Cardiac fibroblast (primary cell): ENCODE measurements at regions not wholly inside any gene's neighbourhood (a gene's known extent, or its start where the extent isn't known, plus 50 kb on each side); places are given as distances from the start of the nearest gene placed in this dataset.

Experiments
- DNase-seq, 2 donors: peaks; one replicate each; pipeline versions ENCODE4 v3.0.0 to v3.0.0-alpha.2; 2010; ENCODE audit warnings: low read depth in 2 of 2
- H3K4me3 ChIP-seq, 2 donors: replicated peaks in 1 of 2; 1 replicate in 1 of 2; 2 replicates in 1 of 2; pipeline ENCODE4 v1.5.1; 2011; ENCODE audit warnings: low read depth in 2 of 2, low read length in 2 of 2, mild to moderate bottlenecking in 2 of 2, moderate library complexity in 1 of 2
- TF ChIP-seq, protein P1 (sequence below): IDR thresholded peaks from one replicate; pipeline ENCODE4 v1.5.1; 2011; ENCODE audit warnings: low read depth, mild to moderate bottlenecking, low read length, inconsistent platforms

DNA sequence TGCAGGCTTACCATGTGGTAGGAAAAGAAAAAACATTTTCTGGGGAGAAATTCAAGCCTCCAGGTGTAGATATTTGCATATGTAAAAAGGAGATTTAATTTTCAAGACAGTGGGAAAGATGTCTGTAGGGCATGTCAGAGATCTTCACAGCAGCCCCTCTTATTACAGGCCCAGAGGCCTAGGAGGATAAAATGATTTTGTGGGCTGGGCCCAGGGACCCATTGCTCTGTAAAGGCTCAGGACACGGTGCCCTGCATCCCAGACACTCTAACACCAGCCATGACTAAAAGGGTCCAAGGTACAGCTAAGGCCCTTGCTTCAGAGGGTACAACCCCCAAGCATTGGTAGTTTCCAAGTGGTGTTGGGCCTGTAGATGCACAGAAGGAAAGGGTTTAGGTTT lies 680.1 kb downstream of the IGSF11 start:
- no peak for DNase-seq
- TF ChIP-seq, protein P1, sequence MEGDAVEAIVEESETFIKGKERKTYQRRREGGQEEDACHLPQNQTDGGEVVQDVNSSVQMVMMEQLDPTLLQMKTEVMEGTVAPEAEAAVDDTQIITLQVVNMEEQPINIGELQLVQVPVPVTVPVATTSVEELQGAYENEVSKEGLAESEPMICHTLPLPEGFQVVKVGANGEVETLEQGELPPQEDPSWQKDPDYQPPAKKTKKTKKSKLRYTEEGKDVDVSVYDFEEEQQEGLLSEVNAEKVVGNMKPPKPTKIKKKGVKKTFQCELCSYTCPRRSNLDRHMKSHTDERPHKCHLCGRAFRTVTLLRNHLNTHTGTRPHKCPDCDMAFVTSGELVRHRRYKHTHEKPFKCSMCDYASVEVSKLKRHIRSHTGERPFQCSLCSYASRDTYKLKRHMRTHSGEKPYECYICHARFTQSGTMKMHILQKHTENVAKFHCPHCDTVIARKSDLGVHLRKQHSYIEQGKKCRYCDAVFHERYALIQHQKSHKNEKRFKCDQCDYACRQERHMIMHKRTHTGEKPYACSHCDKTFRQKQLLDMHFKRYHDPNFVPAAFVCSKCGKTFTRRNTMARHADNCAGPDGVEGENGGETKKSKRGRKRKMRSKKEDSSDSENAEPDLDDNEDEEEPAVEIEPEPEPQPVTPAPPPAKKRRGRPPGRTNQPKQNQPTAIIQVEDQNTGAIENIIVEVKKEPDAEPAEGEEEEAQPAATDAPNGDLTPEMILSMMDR = no peak
- H3K4me3 ChIP-seq = no peak overlapping the region

DNA sequence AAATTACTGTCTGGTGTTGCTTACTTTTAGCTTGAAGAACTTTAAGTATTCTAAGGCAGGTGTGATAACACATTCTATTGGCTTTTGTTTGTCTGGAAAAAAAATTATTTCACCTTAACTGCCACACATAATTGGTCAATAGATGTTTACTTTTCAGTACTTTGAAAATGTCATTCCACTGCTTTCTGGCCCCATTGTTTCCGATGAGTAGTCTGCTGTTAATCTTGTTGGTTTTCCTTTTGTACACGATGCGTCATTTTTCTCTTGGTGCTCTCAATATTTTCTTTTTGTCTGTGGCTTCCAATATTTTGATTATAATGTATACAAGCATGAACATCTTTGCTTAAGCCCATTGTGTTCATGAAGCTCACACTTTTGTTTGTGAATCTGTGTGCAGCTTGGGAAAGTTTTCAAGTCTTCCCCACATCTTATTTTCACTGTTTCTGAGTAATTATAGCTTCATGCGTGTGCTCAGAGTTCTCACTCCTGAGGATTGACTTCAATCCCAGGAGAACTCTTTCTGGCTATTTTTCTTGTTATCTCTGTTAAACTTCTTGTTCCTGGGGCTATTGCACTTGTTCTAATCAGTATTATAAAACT lies 664.7 kb downstream of the IGSF11 start:
- TF ChIP-seq, protein P1 = no peak
- H3K4me3 ChIP-seq = no peak overlapping the region
- DNase-seq = no peak

DNA sequence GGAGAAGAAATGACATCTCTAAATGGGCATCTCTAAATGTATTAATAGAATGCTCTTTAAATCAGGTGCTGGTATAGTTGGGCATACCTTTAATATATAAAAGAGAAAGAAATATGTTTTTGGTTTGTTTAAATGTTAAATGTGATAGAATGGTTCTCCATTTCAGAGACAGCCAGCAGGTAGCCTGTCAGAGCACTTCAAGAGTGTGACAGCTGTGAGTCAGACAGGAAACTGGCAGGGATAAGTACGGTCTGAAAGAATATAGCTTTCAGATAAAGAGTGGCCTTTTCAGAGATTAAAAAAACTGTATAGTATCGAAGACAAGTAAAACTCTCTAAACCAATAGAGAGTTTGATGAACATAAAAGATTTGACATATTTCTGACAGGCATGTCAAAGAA lies 654.1 kb downstream of the IGSF11 start:
- TF ChIP-seq, protein P1 = no peak
- no peak overlapping the region for H3K4me3 ChIP-seq
- no peak for DNase-seq

DNA sequence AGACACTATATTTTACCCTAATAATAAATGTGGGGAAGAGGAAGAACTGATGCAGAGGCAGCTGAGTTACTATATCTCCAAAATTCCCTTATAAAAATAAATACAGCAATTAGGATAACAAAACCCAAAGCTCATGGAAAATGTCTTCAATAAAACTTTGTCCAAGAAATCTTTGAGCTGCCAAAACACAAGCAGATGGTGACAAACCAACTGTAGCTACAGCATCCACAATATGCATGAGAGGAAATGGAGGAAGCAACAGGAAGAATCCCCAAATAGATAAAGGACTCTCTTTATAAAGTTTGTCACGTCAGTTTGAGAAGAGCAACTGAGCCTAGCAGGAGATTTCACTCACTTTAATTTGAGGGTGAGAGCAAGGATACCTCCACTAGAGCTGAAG lies 638.2 kb downstream of the IGSF11 start:
- no peak for DNase-seq
- TF ChIP-seq, protein P1 = no peak
- H3K4me3 ChIP-seq = no peak overlapping the region

DNA sequence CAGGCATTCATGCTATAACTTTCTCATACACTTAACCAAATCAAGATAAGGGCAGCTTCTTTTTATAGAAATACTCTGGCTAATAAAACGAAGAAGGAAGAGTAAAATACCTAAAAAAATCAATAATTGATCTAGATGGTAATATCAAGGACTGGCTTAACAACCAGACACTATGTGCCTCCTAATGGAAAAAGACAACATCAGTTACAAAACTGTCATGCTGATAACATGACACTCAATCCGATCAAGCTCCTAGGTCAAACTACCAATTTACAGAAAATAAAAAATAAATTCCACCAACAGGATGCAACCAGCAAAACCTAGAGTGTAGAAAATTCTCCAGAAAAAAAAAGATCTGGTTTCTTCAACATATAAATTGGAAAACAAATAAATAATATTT lies 634.6 kb downstream of the IGSF11 start:
- DNase-seq = no peak
- no peak overlapping the region for H3K4me3 ChIP-seq
- TF ChIP-seq, protein P1 = no peak

DNA sequence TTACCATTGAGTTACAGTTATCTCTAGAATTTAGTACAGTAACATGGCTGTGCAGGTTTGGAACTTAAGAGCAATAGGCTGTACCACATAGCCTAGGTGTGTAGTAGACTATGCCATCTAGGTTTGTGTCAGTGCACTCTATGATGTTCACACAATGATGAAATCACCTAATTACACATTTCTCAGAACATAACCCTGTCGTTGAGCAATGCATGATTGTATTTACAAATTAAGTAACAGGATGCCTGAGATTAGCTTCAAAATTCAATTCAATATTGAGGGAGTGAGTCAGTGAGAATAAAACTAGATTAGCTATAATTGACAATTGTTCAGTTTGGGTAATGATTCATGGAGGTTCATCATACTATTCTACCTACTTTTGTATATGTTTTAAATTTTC lies 633.8 kb downstream of the IGSF11 start:
- TF ChIP-seq, protein P1 = no peak
- no peak overlapping the region for H3K4me3 ChIP-seq
- no peak for DNase-seq

DNA sequence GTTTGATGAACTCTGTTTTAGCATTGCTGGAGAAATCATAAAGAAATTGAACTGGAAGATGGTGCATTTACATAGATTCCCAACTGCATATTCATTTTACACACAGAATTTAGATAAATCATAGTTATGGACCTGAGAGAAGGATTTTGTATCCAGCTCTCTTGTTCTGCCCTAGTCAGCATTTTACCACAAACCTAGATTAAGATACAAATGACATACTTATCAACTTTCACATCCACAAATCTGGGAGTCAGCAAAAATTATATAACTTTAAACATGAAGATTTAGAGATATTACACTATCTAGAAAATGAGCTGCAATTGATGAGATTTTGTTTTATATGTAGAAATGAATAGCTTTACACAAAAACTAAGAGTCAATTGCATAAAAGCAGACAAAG lies 632.8 kb downstream of the IGSF11 start:
- no peak overlapping the region for H3K4me3 ChIP-seq
- TF ChIP-seq, protein P1 = no peak
- no peak for DNase-seq
